ENCODE measurements at regions not wholly inside any gene's neighbourhood (a gene's known extent, or its start where the extent isn't known, plus 50 kb on each side); places are given as distances from the start of the nearest gene placed in this dataset.

DNA sequence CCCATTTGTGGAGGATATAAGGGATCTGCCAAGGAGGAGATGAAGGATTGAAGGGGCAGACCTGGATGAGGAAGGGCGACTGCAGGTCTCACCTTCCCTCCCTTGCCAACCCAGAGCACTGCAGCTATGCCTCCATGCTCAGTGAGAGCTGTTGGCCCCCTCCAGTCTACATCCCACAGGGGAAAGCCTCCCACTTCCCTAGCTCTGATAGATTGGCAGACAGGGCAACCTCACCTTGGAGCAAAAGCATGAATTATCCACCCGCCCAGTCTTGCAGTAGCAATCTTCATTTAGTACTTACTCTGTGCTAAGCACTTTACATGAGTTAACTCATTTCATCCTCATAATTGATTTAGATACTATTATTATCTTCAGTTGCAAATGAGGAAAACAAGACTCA lies 70.4 kb upstream of the SMNDC1 start:
- H3K27ac Mint-ChIP-seq (ENCODE audit: unreplicated experiment) = no peak overlapping the region
- peaks cover 60% of the 10 kb centered on the region for H3K4me1 Mint-ChIP-seq (ENCODE audit: unreplicated experiment)
- H3K36me3 Mint-ChIP-seq (ENCODE audit: low read depth, unreplicated experiment) = peaks cover 4% of the 10 kb centered on the region
- no peak for DNase-seq (ENCODE audit: low spot score)
- no peak overlapping the region for H3K4me3 Mint-ChIP-seq (ENCODE audit: unreplicated experiment)
- H3K9me3 Mint-ChIP-seq (ENCODE audit: unreplicated experiment) = no peaks in the 10 kb centered on the region
- TF ChIP-seq, protein P1, sequence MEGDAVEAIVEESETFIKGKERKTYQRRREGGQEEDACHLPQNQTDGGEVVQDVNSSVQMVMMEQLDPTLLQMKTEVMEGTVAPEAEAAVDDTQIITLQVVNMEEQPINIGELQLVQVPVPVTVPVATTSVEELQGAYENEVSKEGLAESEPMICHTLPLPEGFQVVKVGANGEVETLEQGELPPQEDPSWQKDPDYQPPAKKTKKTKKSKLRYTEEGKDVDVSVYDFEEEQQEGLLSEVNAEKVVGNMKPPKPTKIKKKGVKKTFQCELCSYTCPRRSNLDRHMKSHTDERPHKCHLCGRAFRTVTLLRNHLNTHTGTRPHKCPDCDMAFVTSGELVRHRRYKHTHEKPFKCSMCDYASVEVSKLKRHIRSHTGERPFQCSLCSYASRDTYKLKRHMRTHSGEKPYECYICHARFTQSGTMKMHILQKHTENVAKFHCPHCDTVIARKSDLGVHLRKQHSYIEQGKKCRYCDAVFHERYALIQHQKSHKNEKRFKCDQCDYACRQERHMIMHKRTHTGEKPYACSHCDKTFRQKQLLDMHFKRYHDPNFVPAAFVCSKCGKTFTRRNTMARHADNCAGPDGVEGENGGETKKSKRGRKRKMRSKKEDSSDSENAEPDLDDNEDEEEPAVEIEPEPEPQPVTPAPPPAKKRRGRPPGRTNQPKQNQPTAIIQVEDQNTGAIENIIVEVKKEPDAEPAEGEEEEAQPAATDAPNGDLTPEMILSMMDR (IDR thresholded peaks at IDR 0.05; ENCODE audit: unreplicated experiment) = no peak
- peaks cover 2% of the 10 kb centered on the region for H3K27me3 Mint-ChIP-seq (ENCODE audit: unreplicated experiment)

DNA sequence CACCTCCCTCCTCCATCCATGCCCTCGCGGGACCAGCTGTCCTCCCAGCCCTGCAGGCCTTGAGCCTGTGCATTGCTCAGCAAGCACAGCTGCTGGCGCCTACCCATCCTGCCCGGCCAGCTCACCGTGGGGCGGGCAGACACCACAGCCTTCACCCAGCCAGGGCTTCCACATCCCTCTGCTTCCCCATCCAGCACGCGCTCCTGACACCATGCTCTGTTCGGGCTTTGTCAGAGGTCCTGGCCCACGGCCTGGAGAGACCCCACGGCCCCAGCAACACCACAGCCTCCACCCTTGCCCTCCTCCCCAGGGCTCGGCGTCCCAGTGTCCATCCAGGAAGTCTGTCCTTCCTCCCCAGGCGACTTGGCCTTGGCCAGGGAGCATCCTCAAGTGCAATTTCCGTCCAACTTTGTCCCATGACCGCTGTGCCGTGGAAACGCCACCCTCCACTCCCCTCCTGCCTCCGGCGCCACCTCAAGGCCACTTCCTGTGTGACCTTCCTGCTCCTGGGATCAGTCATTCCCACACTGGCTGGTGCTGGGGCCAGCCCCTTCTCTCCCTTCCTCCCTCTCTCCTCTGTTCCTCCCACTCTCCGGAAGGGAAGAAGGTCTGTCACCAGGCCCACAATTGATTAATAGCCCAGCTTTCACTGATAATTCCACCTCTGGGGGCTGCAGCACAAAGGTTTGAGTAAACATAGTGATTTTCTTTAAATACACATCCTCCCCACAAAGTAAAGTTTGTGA lies 71.5 kb upstream of the SMNDC1 start:
- peak overlapping the region; percentile 81 for H3K27ac Mint-ChIP-seq (ENCODE audit: unreplicated experiment)
- peaks cover 2% of the 10 kb centered on the region for H3K27me3 Mint-ChIP-seq (ENCODE audit: unreplicated experiment)
- TF ChIP-seq, protein P1 (IDR thresholded peaks at IDR 0.05; ENCODE audit: unreplicated experiment) = no peak
- H3K9me3 Mint-ChIP-seq (ENCODE audit: unreplicated experiment) = no peaks in the 10 kb centered on the region
- no peak overlapping the region for H3K4me3 Mint-ChIP-seq (ENCODE audit: unreplicated experiment)
- DNase-seq (ENCODE audit: low spot score) = no peak
- H3K36me3 Mint-ChIP-seq (ENCODE audit: low read depth, unreplicated experiment) = peaks cover 4% of the 10 kb centered on the region
- H3K4me1 Mint-ChIP-seq (ENCODE audit: unreplicated experiment) = peaks cover 68% of the 10 kb centered on the region

GRCh38 chr10:110376767-110377160 lies 72.0 kb upstream of the SMNDC1 start:
- DNase-seq (ENCODE audit: low spot score) = no peak
- TF ChIP-seq, protein P1 (IDR thresholded peaks at IDR 0.05; ENCODE audit: unreplicated experiment) = no peak
- no peaks in the 10 kb centered on the region for H3K9me3 Mint-ChIP-seq (ENCODE audit: unreplicated experiment)
- no peak overlapping the region for H3K4me3 Mint-ChIP-seq (ENCODE audit: unreplicated experiment)
- peaks cover 4% of the 10 kb centered on the region for H3K36me3 Mint-ChIP-seq (ENCODE audit: low read depth, unreplicated experiment)
- peaks cover 70% of the 10 kb centered on the region for H3K4me1 Mint-ChIP-seq (ENCODE audit: unreplicated experiment)
- H3K27ac Mint-ChIP-seq (ENCODE audit: unreplicated experiment) = peak overlapping the region; percentile 81
- H3K27me3 Mint-ChIP-seq (ENCODE audit: unreplicated experiment) = peaks cover 2% of the 10 kb centered on the region

- Mint-ChIP-seq H3K36me3 (ENCODE audit: low read depth, unreplicated experiment) (peaks cover under 1% of the 10 kb centered on the region), H3K9me3 (ENCODE audit: unreplicated experiment) (no peaks in the 10 kb centered on the region), H3K27ac (ENCODE audit: unreplicated experiment) (no peak overlapping the region), H3K4me3 (ENCODE audit: unreplicated experiment) (no peak overlapping the region), H3K4me1 (ENCODE audit: unreplicated experiment) (peaks cover 71% of the 10 kb centered on the region), H3K27me3 (ENCODE audit: unreplicated experiment) (peaks cover 5% of the 10 kb centered on the region)
- TF ChIP-seq, protein P1 (IDR thresholded peaks at IDR 0.05; ENCODE audit: unreplicated experiment) = no peak
- no peak for DNase-seq (ENCODE audit: low spot score)
Measured at GRCh38 chr10:110378006-110378405, 73.3 kb upstream of the SMNDC1 start.

DNA sequence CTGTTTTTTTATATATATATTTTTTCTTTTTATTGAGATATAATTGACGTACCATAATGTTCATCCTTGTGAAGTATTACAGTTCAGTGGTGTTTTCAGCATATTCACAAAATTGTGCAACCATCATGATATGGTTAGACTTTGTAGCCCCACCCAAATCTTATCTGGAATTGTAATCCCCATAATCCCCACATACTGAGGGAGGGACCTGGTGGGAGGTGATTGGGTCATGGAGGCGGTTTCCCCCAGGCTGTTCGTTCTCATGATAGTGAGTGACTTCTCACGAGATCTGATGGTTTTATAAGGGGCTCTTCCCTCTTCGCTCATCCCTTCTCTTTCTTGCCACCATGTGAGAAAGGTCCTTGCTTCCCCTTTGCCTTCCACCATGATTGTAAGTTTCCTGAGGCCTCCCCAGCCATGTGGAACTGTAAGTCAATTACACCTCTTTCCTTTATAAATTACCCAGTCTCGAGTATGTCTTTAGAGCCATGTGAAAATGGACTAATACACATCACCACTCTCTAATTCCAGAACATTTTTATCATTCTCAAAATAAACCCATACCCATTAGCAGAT lies 73.9 kb upstream of the SMNDC1 start:
- H3K27me3 Mint-ChIP-seq (ENCODE audit: unreplicated experiment) = peaks cover 5% of the 10 kb centered on the region
- no peak overlapping the region for H3K4me3 Mint-ChIP-seq (ENCODE audit: unreplicated experiment)
- TF ChIP-seq, protein P1 (IDR thresholded peaks at IDR 0.05; ENCODE audit: unreplicated experiment) = no peak
- DNase-seq (ENCODE audit: low spot score) = no peak
- no peaks in the 10 kb centered on the region for H3K36me3 Mint-ChIP-seq (ENCODE audit: low read depth, unreplicated experiment)
- no peaks in the 10 kb centered on the region for H3K9me3 Mint-ChIP-seq (ENCODE audit: unreplicated experiment)
- H3K27ac Mint-ChIP-seq (ENCODE audit: unreplicated experiment) = peak overlapping the region; percentile 91
- peaks cover 65% of the 10 kb centered on the region for H3K4me1 Mint-ChIP-seq (ENCODE audit: unreplicated experiment)
